WTC11 (cell line): ENCODE measurements at regions not wholly inside any gene's neighbourhood (a gene's known extent, or its start where the extent isn't known, plus 50 kb on each side); places are given as distances from the start of the nearest gene placed in this dataset.

Source experiments
- NFATC4 ChIP-seq: fragments of 250-450 bp; sonication (Bioruptor Pico); IDR thresholded peaks from 2 replicates; pipeline ENCODE4 v1.9.0; 2021; ENCODE audit warnings: mild to moderate bottlenecking
- SMAD4 ChIP-seq: sonication (generic); formaldehyde crosslinking; IDR thresholded peaks from 2 replicates; pipeline ENCODE4 v1.8.0; 2022; ENCODE audit warnings: mild to moderate bottlenecking, missing genetic modification reagents
- TEAD1 ChIP-seq: sonication (generic); formaldehyde crosslinking; IDR thresholded peaks from 2 replicates; pipeline ENCODE4 v1.8.0; 2022; ENCODE audit warnings: mild to moderate bottlenecking, missing genetic modification reagents
- TF ChIP-seq, protein P1 (sequence below): sonication (generic); formaldehyde crosslinking; IDR thresholded peaks from 2 replicates; pipeline ENCODE4 v1.8.0; 2022; ENCODE audit warnings: mild to moderate bottlenecking, missing genetic modification reagents
- TF ChIP-seq, protein P2 (sequence below): fragments of 200-600 bp; IDR thresholded peaks from 2 replicates; pipeline ENCODE4 v1.8.0; 2022; ENCODE audit warnings: antibody characterized with exemption
- TF ChIP-seq, protein P3 (sequence below): sonication (generic); formaldehyde crosslinking; conservative IDR thresholded peaks from 2 replicates; pipeline ENCODE4 v1.8.1; 2022; ENCODE audit warnings: mild to moderate bottlenecking, missing genetic modification reagents
- TF ChIP-seq, protein P4 (sequence below): sonication (generic); formaldehyde crosslinking; IDR thresholded peaks from 2 replicates; pipeline ENCODE4 v1.8.0; 2022; ENCODE audit warnings: mild to moderate bottlenecking, missing genetic modification reagents
- TF ChIP-seq, protein P5 (sequence below): sonication (generic); formaldehyde crosslinking; IDR thresholded peaks from 2 replicates; pipeline ENCODE4 v1.8.0; 2022; ENCODE audit warnings: missing genetic modification reagents
- TF ChIP-seq, protein P6 (sequence below): sonication (generic); formaldehyde crosslinking; IDR thresholded peaks from 2 replicates; pipeline ENCODE4 v1.8.1; 2023; ENCODE audit warnings: mild to moderate bottlenecking, missing genetic modification reagents, moderate library complexity
- TF ChIP-seq, protein P7 (sequence below): sonication (generic); formaldehyde crosslinking; IDR thresholded peaks from 2 replicates; pipeline ENCODE4 v1.8.1; 2022; ENCODE audit warnings: mild to moderate bottlenecking, moderate library complexity, missing genetic modification reagents

DNA sequence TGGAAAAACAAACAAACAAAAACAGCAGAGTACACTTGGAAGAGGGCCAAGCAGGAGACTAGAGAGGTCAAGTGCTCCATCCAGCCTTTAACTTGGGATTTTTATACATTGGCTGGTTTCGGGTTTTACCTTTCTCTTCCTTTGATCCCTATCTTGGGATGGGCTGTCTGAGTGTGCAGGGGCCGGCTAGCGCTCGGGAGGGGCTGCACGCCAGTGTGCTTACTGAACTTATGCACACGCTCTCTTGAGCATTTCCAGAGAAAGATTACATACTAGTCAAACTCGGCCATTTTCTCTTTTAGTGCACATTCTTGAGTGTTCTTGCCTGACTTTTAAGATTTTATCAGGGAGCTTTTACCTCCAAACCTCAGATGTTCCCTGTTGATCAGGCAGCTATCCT is 707.8 kb downstream of the DSC3 start:
- TF ChIP-seq, protein P1, sequence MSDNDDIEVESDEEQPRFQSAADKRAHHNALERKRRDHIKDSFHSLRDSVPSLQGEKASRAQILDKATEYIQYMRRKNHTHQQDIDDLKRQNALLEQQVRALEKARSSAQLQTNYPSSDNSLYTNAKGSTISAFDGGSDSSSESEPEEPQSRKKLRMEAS (CRISPR knock-in tag) = no peak
- TF ChIP-seq, protein P2, sequence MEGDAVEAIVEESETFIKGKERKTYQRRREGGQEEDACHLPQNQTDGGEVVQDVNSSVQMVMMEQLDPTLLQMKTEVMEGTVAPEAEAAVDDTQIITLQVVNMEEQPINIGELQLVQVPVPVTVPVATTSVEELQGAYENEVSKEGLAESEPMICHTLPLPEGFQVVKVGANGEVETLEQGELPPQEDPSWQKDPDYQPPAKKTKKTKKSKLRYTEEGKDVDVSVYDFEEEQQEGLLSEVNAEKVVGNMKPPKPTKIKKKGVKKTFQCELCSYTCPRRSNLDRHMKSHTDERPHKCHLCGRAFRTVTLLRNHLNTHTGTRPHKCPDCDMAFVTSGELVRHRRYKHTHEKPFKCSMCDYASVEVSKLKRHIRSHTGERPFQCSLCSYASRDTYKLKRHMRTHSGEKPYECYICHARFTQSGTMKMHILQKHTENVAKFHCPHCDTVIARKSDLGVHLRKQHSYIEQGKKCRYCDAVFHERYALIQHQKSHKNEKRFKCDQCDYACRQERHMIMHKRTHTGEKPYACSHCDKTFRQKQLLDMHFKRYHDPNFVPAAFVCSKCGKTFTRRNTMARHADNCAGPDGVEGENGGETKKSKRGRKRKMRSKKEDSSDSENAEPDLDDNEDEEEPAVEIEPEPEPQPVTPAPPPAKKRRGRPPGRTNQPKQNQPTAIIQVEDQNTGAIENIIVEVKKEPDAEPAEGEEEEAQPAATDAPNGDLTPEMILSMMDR = no peak
- TF ChIP-seq, protein P3, sequence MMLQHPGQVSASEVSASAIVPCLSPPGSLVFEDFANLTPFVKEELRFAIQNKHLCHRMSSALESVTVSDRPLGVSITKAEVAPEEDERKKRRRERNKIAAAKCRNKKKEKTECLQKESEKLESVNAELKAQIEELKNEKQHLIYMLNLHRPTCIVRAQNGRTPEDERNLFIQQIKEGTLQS = no peak
- TF ChIP-seq, protein P4, sequence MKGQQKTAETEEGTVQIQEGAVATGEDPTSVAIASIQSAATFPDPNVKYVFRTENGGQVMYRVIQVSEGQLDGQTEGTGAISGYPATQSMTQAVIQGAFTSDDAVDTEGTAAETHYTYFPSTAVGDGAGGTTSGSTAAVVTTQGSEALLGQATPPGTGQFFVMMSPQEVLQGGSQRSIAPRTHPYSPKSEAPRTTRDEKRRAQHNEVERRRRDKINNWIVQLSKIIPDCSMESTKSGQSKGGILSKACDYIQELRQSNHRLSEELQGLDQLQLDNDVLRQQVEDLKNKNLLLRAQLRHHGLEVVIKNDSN (CRISPR knock-in tag) = no peak
- TF ChIP-seq, protein P5, sequence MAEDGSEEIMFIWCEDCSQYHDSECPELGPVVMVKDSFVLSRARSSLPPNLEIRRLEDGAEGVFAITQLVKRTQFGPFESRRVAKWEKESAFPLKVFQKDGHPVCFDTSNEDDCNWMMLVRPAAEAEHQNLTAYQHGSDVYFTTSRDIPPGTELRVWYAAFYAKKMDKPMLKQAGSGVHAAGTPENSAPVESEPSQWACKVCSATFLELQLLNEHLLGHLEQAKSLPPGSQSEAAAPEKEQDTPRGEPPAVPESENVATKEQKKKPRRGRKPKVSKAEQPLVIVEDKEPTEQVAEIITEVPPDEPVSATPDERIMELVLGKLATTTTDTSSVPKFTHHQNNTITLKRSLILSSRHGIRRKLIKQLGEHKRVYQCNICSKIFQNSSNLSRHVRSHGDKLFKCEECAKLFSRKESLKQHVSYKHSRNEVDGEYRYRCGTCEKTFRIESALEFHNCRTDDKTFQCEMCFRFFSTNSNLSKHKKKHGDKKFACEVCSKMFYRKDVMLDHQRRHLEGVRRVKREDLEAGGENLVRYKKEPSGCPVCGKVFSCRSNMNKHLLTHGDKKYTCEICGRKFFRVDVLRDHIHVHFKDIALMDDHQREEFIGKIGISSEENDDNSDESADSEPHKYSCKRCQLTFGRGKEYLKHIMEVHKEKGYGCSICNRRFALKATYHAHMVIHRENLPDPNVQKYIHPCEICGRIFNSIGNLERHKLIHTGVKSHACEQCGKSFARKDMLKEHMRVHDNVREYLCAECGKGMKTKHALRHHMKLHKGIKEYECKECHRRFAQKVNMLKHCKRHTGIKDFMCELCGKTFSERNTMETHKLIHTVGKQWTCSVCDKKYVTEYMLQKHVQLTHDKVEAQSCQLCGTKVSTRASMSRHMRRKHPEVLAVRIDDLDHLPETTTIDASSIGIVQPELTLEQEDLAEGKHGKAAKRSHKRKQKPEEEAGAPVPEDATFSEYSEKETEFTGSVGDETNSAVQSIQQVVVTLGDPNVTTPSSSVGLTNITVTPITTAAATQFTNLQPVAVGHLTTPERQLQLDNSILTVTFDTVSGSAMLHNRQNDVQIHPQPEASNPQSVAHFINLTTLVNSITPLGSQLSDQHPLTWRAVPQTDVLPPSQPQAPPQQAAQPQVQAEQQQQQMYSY (CRISPR knock-in tag) = no peak
- TF ChIP-seq TEAD1 (CRISPR knock-in tag) (no peak), NFATC4 (no peak), SMAD4 (CRISPR knock-in tag) (no peak)
- TF ChIP-seq, protein P6, sequence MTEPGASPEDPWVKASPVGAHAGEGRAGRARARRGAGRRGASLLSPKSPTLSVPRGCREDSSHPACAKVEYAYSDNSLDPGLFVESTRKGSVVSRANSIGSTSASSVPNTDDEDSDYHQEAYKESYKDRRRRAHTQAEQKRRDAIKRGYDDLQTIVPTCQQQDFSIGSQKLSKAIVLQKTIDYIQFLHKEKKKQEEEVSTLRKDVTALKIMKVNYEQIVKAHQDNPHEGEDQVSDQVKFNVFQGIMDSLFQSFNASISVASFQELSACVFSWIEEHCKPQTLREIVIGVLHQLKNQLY = no peak
- TF ChIP-seq, protein P7, sequence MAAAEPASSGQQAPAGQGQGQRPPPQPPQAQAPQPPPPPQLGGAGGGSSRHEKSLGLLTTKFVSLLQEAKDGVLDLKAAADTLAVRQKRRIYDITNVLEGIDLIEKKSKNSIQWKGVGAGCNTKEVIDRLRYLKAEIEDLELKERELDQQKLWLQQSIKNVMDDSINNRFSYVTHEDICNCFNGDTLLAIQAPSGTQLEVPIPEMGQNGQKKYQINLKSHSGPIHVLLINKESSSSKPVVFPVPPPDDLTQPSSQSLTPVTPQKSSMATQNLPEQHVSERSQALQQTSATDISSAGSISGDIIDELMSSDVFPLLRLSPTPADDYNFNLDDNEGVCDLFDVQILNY (CRISPR knock-in tag) = no peak
